HepG2 (cell line): ENCODE measurements at regions not wholly inside any gene's neighbourhood (a gene's known extent, or its start where the extent isn't known, plus 50 kb on each side); places are given as distances from the start of the nearest gene placed in this dataset.

ENCODE experiments used
- ATAC-seq: fragments of 200-7000 bp; cut with Tn5 transposase; 3 replicates; pipeline ENCODE4 v1.9.1; 2020; ENCODE audit warnings: mild to moderate bottlenecking, moderate library complexity
- BruUV-seq: library from RNA; stranded (reverse); fragments of 400-500 nt; replicated peaks from 2 replicates; lab custom pipeline; 2021; lab: Mats Ljungman, UMichigan
- CTCF ChIA-PET: fragments of 300-600 bp; formaldehyde crosslinking; extraction: SDS; loops from one replicate; lab custom pipeline; 2021; ENCODE audit warnings: low total read pairs, inconsistent platforms, low intra/inter-chr PET ratio; lab: Yijun Ruan, JAX
- POLR2A ChIA-PET: fragments of 350-600 bp; sonication (Branson Sonifier 250); formaldehyde crosslinking; loops from one replicate; lab custom pipeline; 2020; ENCODE audit warnings: antibody characterized with exemption, inconsistent platforms; lab: Yijun Ruan, JAX
- DNase-seq: peaks from one replicate; pipeline ENCODE4 v3.0.0-alpha.2; 2015; ENCODE audit warnings: low spot score
- FAIRE-seq: peaks from 3 replicates; lab custom pipeline; 2011; peaks lifted over from hg19 to GRCh38; lab: Jason Lieb, UNC
- H2AFZ ChIP-seq: one replicate; pipeline ENCODE4 v1.6.1; 2011; ENCODE audit warnings: low read length, inconsistent platforms
- H3K27ac ChIP-seq: fragments of 300-600 bp; 3 replicates; pipeline ENCODE4 v1.8.0; 2011; ENCODE audit warnings: mixed run types, mild to moderate bottlenecking, mixed read lengths, low read length, inconsistent platforms; ENCODE audit not compliant: insufficient read depth; ENCODE audit errors: extremely low read length
- H3K27me3 ChIP-seq, 2 experiments: fragments of 200-600 bp in 1 of 2; 2 replicates in 1 of 2; 3 replicates in 1 of 2; pipeline versions ENCODE4 v1.6.0 to v1.8.0; 2011; ENCODE audit warnings: low read length in 2 of 2, mild to moderate bottlenecking in 2 of 2, moderate library complexity in 2 of 2, inconsistent platforms in 1 of 2; ENCODE audit not compliant: insufficient read depth in 2 of 2, control insufficient read depth in 1 of 2
- H3K36me3 ChIP-seq, 2 experiments: fragments of 200-600 bp in 1 of 2; replicated peaks in 1 of 2; 2 replicates in 1 of 2; 3 replicates in 1 of 2; pipeline versions ENCODE4 v1.5.1 to v1.8.0; 2011; ENCODE audit warnings: low read length in 2 of 2, inconsistent platforms in 1 of 2; ENCODE audit not compliant: insufficient read depth in 2 of 2, control insufficient read depth in 1 of 2
- H3K4me1 ChIP-seq: 2 replicates; pipeline ENCODE4 v1.5.1; 2012; ENCODE audit warnings: low read length, inconsistent platforms; ENCODE audit not compliant: insufficient read depth
- H3K4me2 ChIP-seq: 2 replicates; pipeline ENCODE4 v1.6.0; 2011; ENCODE audit warnings: low read depth, low read length, inconsistent platforms
- H3K4me3 ChIP-seq, 3 experiments: fragments of 200-600 bp in 1 of 3; sonication (generic), shearing (Covaris generic) in 1 of 3; replicated peaks in 1 of 3; 2 replicates each; pipeline ENCODE4 v1.5.1; 2011 to 2016; ENCODE audit warnings: low read length in 3 of 3, inconsistent platforms in 2 of 3, low read depth in 2 of 3, mild to moderate bottlenecking in 2 of 3, control low read depth in 1 of 3, mixed read lengths in 1 of 3; ENCODE audit not compliant: insufficient read depth in 1 of 3
- H3K79me2 ChIP-seq: one replicate; pipeline ENCODE4 v1.6.1; 2011; ENCODE audit warnings: low read length, inconsistent platforms; ENCODE audit not compliant: insufficient read depth
- H3K9ac ChIP-seq: 2 replicates; pipeline ENCODE4 v1.6.0; 2011; ENCODE audit warnings: mild to moderate bottlenecking, low read depth, low read length, inconsistent platforms; ENCODE audit not compliant: insufficient read depth
- H3K9me3 ChIP-seq: 2 replicates; pipeline ENCODE4 v1.5.1; 2012; ENCODE audit warnings: mild to moderate bottlenecking, low read length
- H4K20me1 ChIP-seq: 2 replicates; pipeline ENCODE4 v1.6.0; 2011; ENCODE audit warnings: inconsistent platforms, mild to moderate bottlenecking, low read length, moderate library complexity; ENCODE audit not compliant: insufficient read depth
- AHR ChIP-seq: IDR thresholded peaks from 2 replicates; pipeline ENCODE4 v1.6.1; 2018; ENCODE audit warnings: missing genetic modification reagents, missing compliant biosample characterization
- AKAP8 ChIP-seq: sonication (generic); formaldehyde crosslinking; IDR thresholded peaks from 2 replicates; pipeline ENCODE4 v1.5.1; 2020; ENCODE audit warnings: mild to moderate bottlenecking, missing genetic modification reagents
- ATF7 ChIP-seq, 2 experiments: fragments of 450-650 bp in 1 of 2; sonication (generic) in 1 of 2; formaldehyde crosslinking in 1 of 2; IDR thresholded peaks; 2 replicates each; pipeline versions ENCODE4 v1.4.0 to v1.6.1; 2016 to 2020; ENCODE audit warnings: antibody characterized with exemption in 1 of 2, mild to moderate bottlenecking in 1 of 2, missing genetic modification reagents in 1 of 2
- GATA4 ChIP-seq: sonication (generic); IDR thresholded peaks from 2 replicates; pipeline ENCODE4 v1.6.1; 2016; ENCODE audit warnings: antibody characterized with exemption, low read depth, borderline replicate concordance
- HHEX ChIP-seq: IDR thresholded peaks from 2 replicates; pipeline ENCODE4 v1.6.1; 2016; ENCODE audit warnings: control low read depth
- HNF4G ChIP-seq, 2 experiments: sonication (generic) in 1 of 2; formaldehyde crosslinking in 1 of 2; IDR thresholded peaks; 2 replicates each; pipeline versions ENCODE4 v1.4.0 to v1.6.1; 2011 to 2020; ENCODE audit warnings: borderline replicate concordance in 2 of 2, low read depth in 2 of 2, mild to moderate bottlenecking in 2 of 2, low read length in 1 of 2, missing genetic modification reagents in 1 of 2, moderate library complexity in 1 of 2
- KAT2B ChIP-seq: fragments of 150-350 bp; IDR thresholded peaks from 2 replicates; pipeline ENCODE4 v1.6.1; 2014; ENCODE audit warnings: low read depth, low read length, borderline replicate concordance
- MIER2 ChIP-seq: IDR thresholded peaks from 2 replicates; pipeline ENCODE4 v1.6.1; 2016; ENCODE audit warnings: missing biosample characterization, missing genetic modification reagents
- MLX ChIP-seq: IDR thresholded peaks from 2 replicates; pipeline ENCODE4 v1.6.1; 2016
- RBAK ChIP-seq: sonication (generic); formaldehyde crosslinking; IDR thresholded peaks from 2 replicates; pipeline ENCODE4 v1.5.1; 2020; ENCODE audit warnings: mild to moderate bottlenecking, missing genetic modification reagents
- SRSF9 ChIP-seq: fragments of 200-400 bp; formaldehyde crosslinking; IDR thresholded peaks from 2 replicates; pipeline ENCODE4 v1.6.1; 2018; ENCODE audit warnings: borderline replicate concordance, mild to moderate bottlenecking, low read depth, low read length; ENCODE audit not compliant: insufficient read depth, poor library complexity, severe bottlenecking
- ZNF557 ChIP-seq: sonication (generic); formaldehyde crosslinking; IDR thresholded peaks from 2 replicates; pipeline ENCODE4 v1.4.0; 2020; ENCODE audit warnings: missing genetic modification reagents
- ZNF746 ChIP-seq: sonication (generic); formaldehyde crosslinking; IDR thresholded peaks from 2 replicates; pipeline ENCODE4 v1.8.0; 2022; ENCODE audit warnings: mild to moderate bottlenecking, missing genetic modification reagents
- WGBS: methylation state at CpG from one replicate; pipeline ENCODE4 v1.1.6; 2017; ENCODE audit warnings: low lambda C conversion rate; 5-methylcytosine and 5-hydroxymethylcytosine counted together
- in situ Hi-C: cut with HindIII; loops from 2 replicates; pipeline ENCODE4 v1.10.0; 2017; ENCODE audit warnings: low pct_unique_long_range_greater_than_20kb; ENCODE audit not compliant: extremely low pct_ligation_motif_present
- intact Hi-C: fragments of 100-400 bp; cut with micrococcal nuclease; formaldehyde crosslinking; loops from one replicate; pipeline ENCODE4 v1.10.0; 2022; ENCODE audit not compliant: unreplicated experiment

DNA sequence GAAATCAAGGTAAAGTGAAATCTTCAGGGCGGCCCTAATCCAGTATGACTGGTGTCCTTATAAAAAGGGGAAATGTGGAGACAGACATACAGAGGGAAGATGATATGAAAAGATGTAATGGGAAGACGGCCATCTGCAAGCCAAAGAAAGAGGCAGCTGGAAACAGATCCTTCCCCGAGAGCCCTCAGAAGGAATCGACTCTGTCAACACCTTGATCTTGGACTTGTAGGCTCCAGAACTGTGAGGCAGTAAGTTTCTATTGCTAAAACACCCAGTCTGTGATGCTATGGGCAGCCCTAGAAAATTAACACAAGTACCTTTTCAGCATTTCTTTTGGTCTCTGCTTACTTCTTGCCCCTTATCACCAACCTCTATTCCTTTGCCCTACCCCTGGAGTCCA lies 174.7 kb upstream of the TPM1 start:
- no peaks in the 10 kb centered on the region for H3K9me3 ChIP-seq
- H2AFZ ChIP-seq: no peak overlapping the region
- no peak overlapping the region for H3K4me2 ChIP-seq
- WGBS: 95% methylated on average over 4 of the region's 4 CpGs
- H3K4me1 ChIP-seq: no peaks in the 10 kb centered on the region
- H3K36me3 ChIP-seq: no peaks in the 10 kb centered on the region
- in situ Hi-C loops (no loop called here), intact Hi-C loops (no loop called here)
- ATAC-seq (no peak), DNase-seq (no peak), FAIRE-seq (no peak)
- no peak overlapping the region for H3K27ac ChIP-seq
- H3K27me3 ChIP-seq: no peaks in the 10 kb centered on the region
- no peaks in the 10 kb centered on the region for H3K79me2 ChIP-seq
- H3K9ac ChIP-seq: no peak overlapping the region
- BruUV-seq: no TSS peak
- no peak for TF ChIP-seq SRSF9
- TF ChIP-seq HNF4G (IDR thresholded peaks at IDR 0.05; ENCODE audit: borderline replicate concordance, low read depth, low read length): no peak
- no peak for TF ChIP-seq HNF4G (CRISPR knock-in tag; IDR thresholded peaks at IDR 0.05; ENCODE audit: borderline replicate concordance, low read depth)
- TF ChIP-seq ZNF557 (CRISPR knock-in tag): no peak
- no peak for TF ChIP-seq AHR (CRISPR knock-in tag)
- TF ChIP-seq RBAK (CRISPR knock-in tag): no peak
- no peak for TF ChIP-seq KAT2B
- TF ChIP-seq GATA4: no peak
- no peak for TF ChIP-seq HHEX (CRISPR knock-in tag)
- no peak for TF ChIP-seq ZNF746 (CRISPR knock-in tag)
- no peak for TF ChIP-seq AKAP8 (CRISPR knock-in tag)
- TF ChIP-seq ATF7 (IDR thresholded peaks at IDR 0.05): no peak
- TF ChIP-seq ATF7 (CRISPR knock-in tag; IDR thresholded peaks at IDR 0.05): no peak
- no peak for TF ChIP-seq MLX (CRISPR knock-in tag)
- no peak for TF ChIP-seq MIER2 (CRISPR knock-in tag)
- ChIA-PET CTCF (no interaction called here), POLR2A (no interaction called here)
- no peak overlapping the region for H3K4me3 ChIP-seq
- H4K20me1 ChIP-seq: no peaks in the 10 kb centered on the region
